GM12878 (cell line): ENCODE measurements at regions not wholly inside any gene's neighbourhood (a gene's known extent, or its start where the extent isn't known, plus 50 kb on each side); places are given as distances from the start of the nearest gene placed in this dataset.
A peak's percentile ranks its signal among the peaks of the same experiment; 100 is the strongest.

ENCODE experiments used
- ATAC-seq: fragments of 200-7000 bp; cut with Tn5 transposase; 3 replicates; pipeline ENCODE4 v1.9.1; 2020; ENCODE audit warnings: mild to moderate bottlenecking, moderate library complexity
- BruUV-seq: library from RNA; stranded (reverse); fragments of 400-500 nt; replicated peaks from 2 replicates; lab custom pipeline; 2021; lab: Mats Ljungman, UMichigan
- CTCF ChIA-PET: fragments of 300-600 bp; sonication (Branson Sonifier 250); formaldehyde crosslinking; extraction: SDS; loops from one replicate; lab custom pipeline; 2021; ENCODE audit warnings: inconsistent platforms; lab: Yijun Ruan, JAX
- POLR2A ChIA-PET: fragments of 350-600 bp; formaldehyde crosslinking; extraction: SDS; loops from one replicate; lab custom pipeline; 2021; ENCODE audit warnings: inconsistent platforms; lab: Charles Lee
- RAD21 ChIA-PET: fragments of 300-600 bp; sonication (Branson Sonifier 250); formaldehyde crosslinking; loops from one replicate; lab custom pipeline; 2023; ENCODE audit warnings: antibody characterized with exemption; ENCODE audit not compliant: unreplicated experiment; lab: Charles Lee
- SMC1A ChIA-PET: fragments of 300-600 bp; sonication (Branson Sonifier 250); formaldehyde crosslinking; loops from one replicate; lab custom pipeline; 2023; ENCODE audit not compliant: unreplicated experiment, uncharacterized antibody; lab: Charles Lee
- DNase-seq: peaks from one replicate; pipeline ENCODE4 v3.0.0-alpha.2; 2011; ENCODE audit warnings: low read depth, low spot score
- FAIRE-seq: peaks from 3 replicates; lab custom pipeline; 2011; peaks lifted over from hg19 to GRCh38; lab: Jason Lieb, UNC
- H2AFZ ChIP-seq: 2 replicates; pipeline ENCODE4 v1.6.0; 2011; ENCODE audit warnings: low read depth, low read length, control low read depth; ENCODE audit not compliant: control insufficient read depth
- H3K27ac ChIP-seq: 2 replicates; pipeline ENCODE4 v1.5.1; 2011; ENCODE audit warnings: control low read depth; ENCODE audit not compliant: control insufficient read depth, insufficient read depth
- H3K27me3 ChIP-seq, 2 experiments: replicated peaks in 1 of 2; 2 replicates each; pipeline versions ENCODE4 v1.6.0 to v1.6.1; 2011; ENCODE audit warnings: low read length in 1 of 2; ENCODE audit not compliant: control insufficient read depth in 2 of 2, insufficient read depth in 2 of 2
- H3K36me3 ChIP-seq, 2 experiments: 2 replicates each; pipeline ENCODE4 v1.5.1; 2011; ENCODE audit warnings: low read length in 1 of 2; ENCODE audit not compliant: control insufficient read depth in 2 of 2, insufficient read depth in 2 of 2
- H3K4me1 ChIP-seq: 2 replicates; pipeline ENCODE4 v1.6.1; 2011; ENCODE audit warnings: mild to moderate bottlenecking, low read length, moderate library complexity, mixed read lengths; ENCODE audit not compliant: control insufficient read depth, insufficient read depth
- H3K4me2 ChIP-seq: 2 replicates; pipeline ENCODE4 v1.6.0; 2011; ENCODE audit warnings: control low read depth; ENCODE audit not compliant: control insufficient read depth, insufficient read depth
- H3K4me3 ChIP-seq: fragments of 200-600 bp; sonication (generic); 2 replicates; pipeline ENCODE4 v1.5.1; 2016
- H3K79me2 ChIP-seq: 2 replicates; pipeline ENCODE4 v1.6.0; 2011; ENCODE audit warnings: low read length; ENCODE audit not compliant: control insufficient read depth, insufficient read depth
- H3K9ac ChIP-seq: 2 replicates; pipeline ENCODE4 v1.8.0; 2011; ENCODE audit warnings: low read length, control low read depth, mixed read lengths; ENCODE audit not compliant: control insufficient read depth, insufficient read depth
- H3K9me3 ChIP-seq: replicated peaks from 3 replicates; pipeline ENCODE4 v1.5.1; 2011; ENCODE audit warnings: mild to moderate bottlenecking, low read length; ENCODE audit not compliant: control insufficient read depth, insufficient read depth
- H4K20me1 ChIP-seq: 2 replicates; pipeline ENCODE4 v1.6.0; 2011; ENCODE audit not compliant: control insufficient read depth, insufficient read depth
- ATF2 ChIP-seq: IDR thresholded peaks from 2 replicates; pipeline ENCODE4 v1.6.1; 2012; ENCODE audit warnings: low read length, inconsistent platforms
- ATF7 ChIP-seq: fragments of 450-650 bp; IDR thresholded peaks from 2 replicates; pipeline ENCODE4 v1.6.1; 2016; ENCODE audit warnings: low read depth, mild to moderate bottlenecking
- CUX1 ChIP-seq: IDR thresholded peaks from 2 replicates; pipeline ENCODE4 v1.6.1; 2012; ENCODE audit warnings: improper control_type of control experiment, low read depth, low read length; ENCODE audit not compliant: insufficient replicate concordance
- EED ChIP-seq: sonication (generic); IDR thresholded peaks from 2 replicates; pipeline ENCODE4 v1.6.1; 2016; ENCODE audit warnings: antibody characterized with exemption, low read depth
- HDGF ChIP-seq: fragments of 450-650 bp; IDR thresholded peaks from 2 replicates; pipeline ENCODE4 v1.6.1; 2016; ENCODE audit warnings: antibody characterized with exemption
- IKZF1 ChIP-seq: fragments of 450-650 bp; conservative IDR thresholded peaks from 2 replicates; pipeline ENCODE4 v1.6.1; 2017; ENCODE audit warnings: antibody characterized with exemption, mild to moderate bottlenecking
- IKZF2 ChIP-seq, 2 experiments: fragments of 450-650 bp; IDR thresholded peaks; 2 replicates each; pipeline ENCODE4 v1.6.1; 2017; ENCODE audit warnings: mild to moderate bottlenecking in 2 of 2, moderate library complexity in 2 of 2
- NFIC ChIP-seq: IDR thresholded peaks from 2 replicates; pipeline ENCODE4 v1.6.1; 2012; ENCODE audit warnings: low read depth, mild to moderate bottlenecking, inconsistent platforms, low read length, moderate library complexity
- PRDM15 ChIP-seq: fragments of 450-650 bp; formaldehyde crosslinking; IDR thresholded peaks from 2 replicates; pipeline ENCODE4 v1.4.0; 2020; ENCODE audit warnings: mild to moderate bottlenecking, moderate library complexity
- SMARCA5 ChIP-seq: fragments of 450-650 bp; IDR thresholded peaks from 2 replicates; pipeline ENCODE4 v1.6.1; 2017; ENCODE audit warnings: mild to moderate bottlenecking
- TBL1XR1 ChIP-seq: IDR thresholded peaks from 2 replicates; pipeline ENCODE4 v1.6.1; 2012; ENCODE audit warnings: low read depth, low read length, improper control_type of control experiment
- TCF3 ChIP-seq: IDR thresholded peaks from 2 replicates; pipeline ENCODE4 v1.6.1; 2012; ENCODE audit warnings: low read depth, mild to moderate bottlenecking, low read length, borderline replicate concordance; ENCODE audit not compliant: insufficient read depth
- WGBS: methylation state at CpG from one replicate; pipeline ENCODE4 v1.1.6; 2016; ENCODE audit warnings: low lambda C conversion rate; ENCODE audit not compliant: insufficient replicate concordance, insufficient coverage; ENCODE audit errors: missing lambda C conversion rate; 5-methylcytosine and 5-hydroxymethylcytosine counted together
- in situ Hi-C: fragments of 300-500 bp; cut with MboI; formaldehyde crosslinking; loops from 9 replicates; pipeline ENCODE4 v1.14.3; 2018; ENCODE audit warnings: mixed read lengths
- intact Hi-C: fragments of 100-400 bp; cut with micrococcal nuclease; formaldehyde crosslinking; loops from one replicate; pipeline ENCODE4 v1.14.2; 2022; ENCODE audit not compliant: unreplicated experiment

- ChIA-PET SMC1A (interaction anchor here (0.7 to 15.5 kb wide), 17 partner anchors 8 to 258 kb away, joined by 3 to 489 read pairs (median 6); no protein-coding TSS in a partner anchor), POLR2A (interaction anchor here (1.0 to 15.9 kb wide), 8 partner anchors 8 to 347 kb away, joined by 3 to 304 read pairs (median 7); no protein-coding TSS in a partner anchor), CTCF (interaction anchor here (1.1 to 15.8 kb wide), 3 partner anchors 9 to 21 kb away, joined by 5 to 146 read pairs (median 6); no protein-coding TSS in a partner anchor), RAD21 (interaction anchor here (1.0 to 14.0 kb wide), 12 partner anchors 8 to 239 kb away, joined by 3 to 395 read pairs (median 6); no protein-coding TSS in a partner anchor)
- 0% methylated on average over 1 of the region's 1 CpG for WGBS
- Histone ChIP-seq H4K20me1 (no peaks in the 10 kb centered on the region), H2AFZ (no peak overlapping the region; the same call in 1 of the 2 replicates), H3K4me1 (peaks cover 49% of the 10 kb centered on the region), H3K9ac (peak overlapping the region; percentile 68), H3K4me2 (peak overlapping the region; percentile 66), H3K9me3 (no peaks in the 10 kb centered on the region), H3K79me2 (peaks cover 21% of the 10 kb centered on the region), H3K4me3 (peak overlapping the region; percentile 5; the same call in 1 of the 2 replicates), H3K36me3 (no peaks in the 10 kb centered on the region), H3K27ac (peak overlapping the region; percentile 100), H3K27me3 (no peaks in the 10 kb centered on the region)
- FAIRE-seq (peak; percentile 44), ATAC-seq (no peak), DNase-seq (no peak)
- in situ Hi-C loops: loop anchor here (25.0 kb wide), 2 partner anchors 1798 to 1898 kb away; no protein-coding TSS in a partner anchor
- TSS peak; percentile 26 for BruUV-seq
- intact Hi-C loops: no loop called here
- no peak for TF ChIP-seq TCF3
- peak; percentile 87 for TF ChIP-seq SMARCA5
- TF ChIP-seq TBL1XR1: 0 out of 2 replicates have a peak, but pooled peaks have one; percentile 2
- no peak; the same call in 1 of the 2 replicates for TF ChIP-seq IKZF1
- peak; percentile 25; the same call in 1 of the 2 replicates for TF ChIP-seq ATF7
- peak in 1 of 2 experiments; percentile 1; a peak in 2 of 4 replicates for TF ChIP-seq IKZF2 (IDR thresholded peaks at IDR 0.05)
- TF ChIP-seq CUX1: no peak
- peak; percentile 75; the same call in 1 of the 2 replicates for TF ChIP-seq HDGF
- TF ChIP-seq ATF2: no peak
- TF ChIP-seq NFIC: peak; percentile 1; the same call in 1 of the 2 replicates
- TF ChIP-seq PRDM15 (CRISPR knock-in tag): no peak
- TF ChIP-seq EED: peak; percentile 59
Measured at GRCh38 chr6:113635222-113635986, 221.7 kb upstream of the MARCKS start.
